Tibial nerve (tissue), 4 donors: ENCODE measurements at regions not wholly inside any gene's neighbourhood (a gene's known extent, or its start where the extent isn't known, plus 50 kb on each side); places are given as distances from the start of the nearest gene placed in this dataset.

Source experiments
- DNase-seq, 2 donors: peaks; one replicate each; pipeline ENCODE4 v3.0.0-alpha.2; 2019; ENCODE audit warnings: low spot score in 2 of 2
- H3K27ac ChIP-seq, 4 donors: fragments of 200-600 bp; sonication (generic) in 3 of 4; one replicate each; pipeline ENCODE4 v1.5.1; 2017 to 2019; ENCODE audit warnings: mild to moderate bottlenecking in 1 of 4
- H3K27me3 ChIP-seq, 2 donors: fragments of 200-600 bp; sonication (generic) in 1 of 2; one replicate each; pipeline versions ENCODE4 v1.5.1 to v1.6.0; 2017 to 2019
- H3K36me3 ChIP-seq, 3 donors: fragments of 200-600 bp; sonication (generic); one replicate each; pipeline ENCODE4 v1.5.1; 2018 to 2019
- H3K4me1 ChIP-seq, 4 donors: fragments of 200-600 bp; sonication (generic) in 3 of 4; one replicate each; pipeline ENCODE4 v1.5.1; 2017 to 2019
- H3K4me3 ChIP-seq, 4 donors: fragments of 200-600 bp; sonication (generic) in 3 of 4; one replicate each; pipeline ENCODE4 v1.5.1; 2017 to 2019; ENCODE audit warnings: mild to moderate bottlenecking in 1 of 4, moderate library complexity in 1 of 4
- H3K9me3 ChIP-seq, 4 donors: fragments of 200-600 bp; sonication (generic) in 3 of 4; one replicate each; pipeline ENCODE4 v1.5.1; 2017 to 2019
- EP300 ChIP-seq, 2 donors: sonication (generic); formaldehyde crosslinking; IDR thresholded peaks; one replicate each; pipeline ENCODE4 v1.6.1; 2017; ENCODE audit warnings: antibody characterized with exemption in 2 of 2, mild to moderate bottlenecking in 1 of 2
- POLR2A ChIP-seq, 2 donors: fragments of 450-650 bp; IDR thresholded peaks; one replicate each; pipeline ENCODE4 v1.6.1; 2017; ENCODE audit warnings: antibody characterized with exemption in 2 of 2, mild to moderate bottlenecking in 2 of 2, moderate library complexity in 2 of 2
- WGBS, 2 donors: methylation state at CpG; one replicate each; pipeline ENCODE4 v1.1.5; 2018; 5-methylcytosine and 5-hydroxymethylcytosine counted together
- TF ChIP-seq, protein P1 (sequence below), 5 experiments: fragments of 200-600 bp in 3 of 5; fragments of 450-650 bp in 2 of 5; sonication (generic) in 3 of 5; IDR thresholded peaks; one replicate each; pipeline ENCODE4 v1.5.1; 2016 to 2019; ENCODE audit warnings: antibody characterized with exemption in 5 of 5, mild to moderate bottlenecking in 3 of 5, moderate library complexity in 2 of 5

GRCh38 chr14:49425921-49426320, 160.3 kb downstream of the RPS29 start:
- Histone ChIP-seq H3K4me3 (no peak overlapping the region), H3K27ac (no peak overlapping the region), H3K27me3 (no peaks in the 10 kb centered on the region), H3K9me3 (peaks cover 0 to 6% (median under 1%) of the 10 kb centered on the region in 4 donors), H3K4me1 (no peaks in the 10 kb centered on the region), H3K36me3 (no peaks in the 10 kb centered on the region)
- 47 to 55% methylated on average over 1 of the region's 1 CpG for WGBS, 2 donors
- no peak for DNase-seq
- no peak for TF ChIP-seq EP300 (IDR thresholded peaks at IDR 0.05)
- TF ChIP-seq, protein P1, sequence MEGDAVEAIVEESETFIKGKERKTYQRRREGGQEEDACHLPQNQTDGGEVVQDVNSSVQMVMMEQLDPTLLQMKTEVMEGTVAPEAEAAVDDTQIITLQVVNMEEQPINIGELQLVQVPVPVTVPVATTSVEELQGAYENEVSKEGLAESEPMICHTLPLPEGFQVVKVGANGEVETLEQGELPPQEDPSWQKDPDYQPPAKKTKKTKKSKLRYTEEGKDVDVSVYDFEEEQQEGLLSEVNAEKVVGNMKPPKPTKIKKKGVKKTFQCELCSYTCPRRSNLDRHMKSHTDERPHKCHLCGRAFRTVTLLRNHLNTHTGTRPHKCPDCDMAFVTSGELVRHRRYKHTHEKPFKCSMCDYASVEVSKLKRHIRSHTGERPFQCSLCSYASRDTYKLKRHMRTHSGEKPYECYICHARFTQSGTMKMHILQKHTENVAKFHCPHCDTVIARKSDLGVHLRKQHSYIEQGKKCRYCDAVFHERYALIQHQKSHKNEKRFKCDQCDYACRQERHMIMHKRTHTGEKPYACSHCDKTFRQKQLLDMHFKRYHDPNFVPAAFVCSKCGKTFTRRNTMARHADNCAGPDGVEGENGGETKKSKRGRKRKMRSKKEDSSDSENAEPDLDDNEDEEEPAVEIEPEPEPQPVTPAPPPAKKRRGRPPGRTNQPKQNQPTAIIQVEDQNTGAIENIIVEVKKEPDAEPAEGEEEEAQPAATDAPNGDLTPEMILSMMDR (IDR thresholded peaks at IDR 0.05), result no peak
- no peak for TF ChIP-seq POLR2A (IDR thresholded peaks at IDR 0.05)

- Histone ChIP-seq H3K4me3 (no peak overlapping the region), H3K9me3 (no peaks in the 10 kb centered on the region), H3K27me3 (no peaks in the 10 kb centered on the region), H3K27ac (no peak overlapping the region), H3K4me1 (no peaks in the 10 kb centered on the region), H3K36me3 (no peaks in the 10 kb centered on the region)
- WGBS, 2 donors, result 83 to 85% methylated on average over 4 of the region's 4 CpGs
- DNase-seq, result no peak
- TF ChIP-seq EP300 (IDR thresholded peaks at IDR 0.05), result no peak
- no peak for TF ChIP-seq POLR2A (IDR thresholded peaks at IDR 0.05)
Observed at GRCh38 chr14:49424436-49425331, 161.5 kb downstream of the RPS29 start.

- no peak overlapping the region for H3K27ac ChIP-seq
- DNase-seq, result no peak
- no peak overlapping the region for H3K4me3 ChIP-seq
Observed at GRCh38 chr14:49420201-49420600, 166.0 kb downstream of the RPS29 start.

GRCh38 chr14:49418789-49419188, 167.4 kb downstream of the RPS29 start:
- no peaks in the 10 kb centered on the region for H3K27me3 ChIP-seq
- H3K27ac ChIP-seq, result no peak overlapping the region
- DNase-seq, result no peak
- TF ChIP-seq EP300 (IDR thresholded peaks at IDR 0.05) (no peak), POLR2A (IDR thresholded peaks at IDR 0.05) (no peak)
- TF ChIP-seq, protein P1 (IDR thresholded peaks at IDR 0.05), result no peak
- 75 to 82% methylated on average over 4 of the region's 4 CpGs for WGBS, 2 donors
- H3K4me1 ChIP-seq, result no peaks in the 10 kb centered on the region
- H3K36me3 ChIP-seq, result no peaks in the 10 kb centered on the region
- H3K9me3 ChIP-seq, result no peaks in the 10 kb centered on the region
- no peak overlapping the region for H3K4me3 ChIP-seq

More at GRCh38 chr14:49420201-49420600, 166.0 kb downstream of the RPS29 start:
- TF ChIP-seq EP300 (IDR thresholded peaks at IDR 0.05), result no peak
- TF ChIP-seq, protein P1 (IDR thresholded peaks at IDR 0.05), result no peak
- no peak for TF ChIP-seq POLR2A (IDR thresholded peaks at IDR 0.05)
- 87 to 96% methylated on average over 3 of the region's 3 CpGs for WGBS, 2 donors
- Histone ChIP-seq H3K4me1 (no peaks in the 10 kb centered on the region), H3K9me3 (no peaks in the 10 kb centered on the region), H3K36me3 (no peaks in the 10 kb centered on the region), H3K27me3 (no peaks in the 10 kb centered on the region)

DNA sequence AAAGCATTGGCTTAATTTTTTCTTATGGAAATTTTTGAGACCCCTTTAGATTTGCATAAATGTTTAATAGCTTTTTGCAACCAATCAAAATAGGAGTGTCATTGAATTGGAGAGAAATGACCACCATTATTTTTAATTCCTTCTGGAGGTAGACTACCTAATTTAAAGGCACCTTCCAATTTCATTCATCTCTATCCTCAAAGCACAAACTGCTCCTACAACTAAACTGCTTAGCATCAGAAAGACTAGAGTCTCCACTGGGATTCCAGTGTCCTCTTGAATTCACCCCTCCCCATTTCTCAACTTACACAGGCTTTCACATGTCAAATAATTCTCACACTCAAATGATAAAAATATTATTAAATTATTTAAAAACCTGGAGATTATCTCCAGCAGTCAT, 168.4 kb downstream of the RPS29 start:
- Histone ChIP-seq H3K27me3 (no peaks in the 10 kb centered on the region), H3K4me3 (no peak overlapping the region), H3K27ac (no peak overlapping the region), H3K36me3 (no peaks in the 10 kb centered on the region), H3K9me3 (no peaks in the 10 kb centered on the region), H3K4me1 (no peaks in the 10 kb centered on the region)
- DNase-seq, result no peak
- no peak for TF ChIP-seq EP300 (IDR thresholded peaks at IDR 0.05)
- TF ChIP-seq, protein P1 (IDR thresholded peaks at IDR 0.05), result no peak
- no peak for TF ChIP-seq POLR2A (IDR thresholded peaks at IDR 0.05)
